Osteoblast (primary cell): ENCODE measurements at regions not wholly inside any gene's neighbourhood (a gene's known extent, or its start where the extent isn't known, plus 50 kb on each side); places are given as distances from the start of the nearest gene placed in this dataset.

Experiments used
- DNase-seq: peaks from one replicate; pipeline ENCODE4 v3.0.0; 2011; ENCODE audit warnings: low spot score, mixed read lengths; ENCODE audit not compliant: insufficient read length; ENCODE audit errors: missing footprints
- H2AFZ ChIP-seq: 2 replicates; pipeline ENCODE4 v1.6.0; 2011; ENCODE audit warnings: mild to moderate bottlenecking, low read length
- H3K27ac ChIP-seq: 2 replicates; pipeline ENCODE4 v1.5.1; 2011; ENCODE audit warnings: mild to moderate bottlenecking, low read depth, low read length, moderate library complexity
- H3K27me3 ChIP-seq: 2 replicates; pipeline ENCODE4 v1.6.0; 2012; ENCODE audit warnings: mild to moderate bottlenecking, control low read depth, inconsistent platforms, low read length, moderate library complexity; ENCODE audit not compliant: insufficient read depth
- H3K36me3 ChIP-seq: 2 replicates; pipeline ENCODE4 v1.5.1; 2011; ENCODE audit warnings: mild to moderate bottlenecking, low read length, control low read depth, moderate library complexity; ENCODE audit not compliant: insufficient read depth
- H3K4me1 ChIP-seq: 2 replicates; pipeline ENCODE4 v1.5.1; 2011; ENCODE audit warnings: mild to moderate bottlenecking, low read length, control low read depth, moderate library complexity; ENCODE audit not compliant: insufficient read depth
- H3K4me2 ChIP-seq: 2 replicates; pipeline ENCODE4 v1.6.0; 2011; ENCODE audit warnings: mild to moderate bottlenecking, low read length; ENCODE audit not compliant: insufficient read depth
- H3K4me3 ChIP-seq: fragments of 200-600 bp; sonication (generic); 3 replicates; pipeline ENCODE4 v1.5.1; 2012; ENCODE audit warnings: mild to moderate bottlenecking, low read length, inconsistent platforms; ENCODE audit not compliant: insufficient read depth
- H3K79me2 ChIP-seq: 2 replicates; pipeline ENCODE4 v1.6.0; 2012; ENCODE audit warnings: mild to moderate bottlenecking, low read length, control low read depth, inconsistent platforms; ENCODE audit not compliant: insufficient read depth
- H3K9me3 ChIP-seq: 2 replicates; pipeline ENCODE4 v1.5.1; 2011; ENCODE audit warnings: low read depth, low read length, control low read depth
- H4K20me1 ChIP-seq: 2 replicates; pipeline ENCODE4 v1.6.0; 2012; ENCODE audit warnings: mild to moderate bottlenecking, low read length, control low read depth; ENCODE audit not compliant: insufficient read depth
- CTCF ChIP-seq: IDR thresholded peaks from 2 replicates; pipeline ENCODE4 v1.5.1; 2011; ENCODE audit warnings: mild to moderate bottlenecking, low read depth, low read length, moderate library complexity; ENCODE audit errors: extremely low read depth

GRCh38 chr4:19791422-19792123 lies 460.1 kb upstream of the SLIT2 start:
- H4K20me1 ChIP-seq, result no peaks in the 10 kb centered on the region
- no peak overlapping the region for H3K27ac ChIP-seq
- no peaks in the 10 kb centered on the region for H3K79me2 ChIP-seq
- H3K9me3 ChIP-seq, result no peaks in the 10 kb centered on the region
- TF ChIP-seq CTCF, result peak; percentile 39
- peak; percentile 35 for DNase-seq
- no peak overlapping the region for H3K4me3 ChIP-seq
- no peaks in the 10 kb centered on the region for H3K4me1 ChIP-seq
- no peak overlapping the region for H3K4me2 ChIP-seq
- H3K36me3 ChIP-seq, result no peaks in the 10 kb centered on the region
- H3K27me3 ChIP-seq, result no peaks in the 10 kb centered on the region
- no peak overlapping the region for H2AFZ ChIP-seq

GRCh38 chr4:19786616-19787015 lies 465.1 kb upstream of the SLIT2 start:
- no peaks in the 10 kb centered on the region for H4K20me1 ChIP-seq
- H3K4me2 ChIP-seq, result no peak overlapping the region
- no peak overlapping the region for H3K27ac ChIP-seq
- TF ChIP-seq CTCF, result no peak
- H3K36me3 ChIP-seq, result no peaks in the 10 kb centered on the region
- no peak for DNase-seq
- no peaks in the 10 kb centered on the region for H3K79me2 ChIP-seq
- H3K4me3 ChIP-seq, result no peak overlapping the region
- H3K9me3 ChIP-seq, result peaks cover 5% of the 10 kb centered on the region
- H3K27me3 ChIP-seq, result no peaks in the 10 kb centered on the region
- H2AFZ ChIP-seq, result no peak overlapping the region
- H3K4me1 ChIP-seq, result no peaks in the 10 kb centered on the region

DNA sequence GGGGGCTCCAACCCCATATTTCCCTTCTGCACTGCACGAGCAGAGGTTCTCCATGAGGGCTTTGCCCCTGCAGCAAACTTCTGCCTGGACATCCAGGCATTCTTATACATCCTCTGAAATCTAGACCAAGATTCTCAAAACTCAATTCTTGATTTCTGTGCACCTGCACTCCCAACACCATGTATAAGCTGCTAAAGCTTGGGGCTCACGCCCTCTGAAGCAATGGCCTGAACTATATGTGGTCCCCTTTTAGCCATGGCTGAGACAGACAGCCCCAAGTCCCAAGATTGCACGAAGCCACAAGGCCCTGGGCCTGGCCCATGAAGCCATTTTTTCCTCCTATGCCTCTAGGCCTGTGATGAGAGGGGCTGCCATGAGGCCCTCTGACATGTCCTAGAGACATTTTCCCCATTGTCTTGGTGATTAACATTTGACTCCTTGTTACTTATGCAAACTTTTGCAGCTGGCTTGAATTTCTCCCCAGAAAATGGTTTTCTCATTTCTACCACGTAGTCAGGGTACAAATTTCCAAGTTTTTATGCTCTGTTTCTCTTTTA lies 468.0 kb upstream of the SLIT2 start:
- peaks cover 5% of the 10 kb centered on the region for H3K9me3 ChIP-seq
- H3K27ac ChIP-seq, result no peak overlapping the region
- H3K27me3 ChIP-seq, result no peaks in the 10 kb centered on the region
- H3K36me3 ChIP-seq, result no peaks in the 10 kb centered on the region
- H2AFZ ChIP-seq, result no peak overlapping the region
- no peaks in the 10 kb centered on the region for H3K79me2 ChIP-seq
- no peak overlapping the region for H3K4me2 ChIP-seq
- H3K4me1 ChIP-seq, result no peaks in the 10 kb centered on the region
- no peak for DNase-seq
- H3K4me3 ChIP-seq, result no peak overlapping the region
- no peak for TF ChIP-seq CTCF
- H4K20me1 ChIP-seq, result no peaks in the 10 kb centered on the region

DNA sequence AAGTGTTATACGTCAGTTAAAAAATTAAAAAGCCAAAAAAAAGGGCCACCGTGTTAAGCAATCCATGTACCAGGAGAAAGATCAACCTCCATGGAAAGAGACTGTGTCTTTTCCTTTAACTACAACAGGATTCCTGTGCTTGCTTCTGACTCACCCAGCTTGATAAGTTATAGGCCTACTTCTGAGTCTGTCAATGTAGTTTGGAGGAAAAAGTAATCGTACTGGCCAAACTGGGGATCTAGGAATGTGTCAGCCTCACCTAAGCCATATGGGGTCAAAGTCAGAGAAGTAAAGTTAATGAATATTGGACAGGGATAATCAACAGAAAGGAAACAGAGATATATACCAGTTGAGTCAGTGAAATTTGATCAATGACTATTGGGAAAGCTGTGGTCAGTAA lies 470.8 kb upstream of the SLIT2 start:
- Histone ChIP-seq H4K20me1 (no peaks in the 10 kb centered on the region), H3K36me3 (no peaks in the 10 kb centered on the region), H3K9me3 (peaks cover 5% of the 10 kb centered on the region), H3K4me2 (no peak overlapping the region), H3K79me2 (no peaks in the 10 kb centered on the region), H3K4me1 (peaks cover 12% of the 10 kb centered on the region), H3K27me3 (no peaks in the 10 kb centered on the region), H3K4me3 (no peak overlapping the region), H2AFZ (peak overlapping the region; percentile 62), H3K27ac (no peak overlapping the region)
- TF ChIP-seq CTCF, result no peak
- DNase-seq, result peak; percentile 36
